Hepatocyte (in vitro differentiated cells): ENCODE measurements at regions not wholly inside any gene's neighbourhood (a gene's known extent, or its start where the extent isn't known, plus 50 kb on each side); places are given as distances from the start of the nearest gene placed in this dataset.

Source experiments
- DNase-seq: peaks from one replicate; pipeline ENCODE4 v3.0.0-alpha.2; 2016; ENCODE audit warnings: low spot score
- H2AFZ ChIP-seq: fragments of 200-600 bp; sonication (generic); 2 replicates; pipeline ENCODE4 v1.6.0; 2016; ENCODE audit warnings: antibody characterized with exemption, mild to moderate bottlenecking
- H3K27ac ChIP-seq: fragments of 200-600 bp; sonication (generic); 2 replicates; pipeline ENCODE4 v1.5.1; 2016; ENCODE audit warnings: mild to moderate bottlenecking
- H3K27me3 ChIP-seq: fragments of 200-600 bp; sonication (generic); 2 replicates; pipeline ENCODE4 v1.6.1; 2016
- H3K36me3 ChIP-seq: fragments of 200-600 bp; sonication (generic); replicated peaks from 2 replicates; pipeline ENCODE4 v1.5.1; 2016; ENCODE audit warnings: low read depth; ENCODE audit not compliant: insufficient read depth
- H3K4me1 ChIP-seq: fragments of 200-600 bp; sonication (generic); 2 replicates; pipeline ENCODE4 v1.5.1; 2016; ENCODE audit warnings: mild to moderate bottlenecking, moderate library complexity; ENCODE audit not compliant: insufficient read depth
- H3K4me2 ChIP-seq: fragments of 200-600 bp; sonication (generic); 2 replicates; pipeline ENCODE4 v1.6.0; 2016
- H3K4me3 ChIP-seq: fragments of 200-600 bp; sonication (generic); 2 replicates; pipeline ENCODE4 v1.5.1; 2016; ENCODE audit warnings: mild to moderate bottlenecking
- H3K79me2 ChIP-seq: fragments of 200-600 bp; sonication (generic); 2 replicates; pipeline ENCODE4 v1.6.0; 2017; ENCODE audit warnings: mild to moderate bottlenecking
- H3K9me2 ChIP-seq: fragments of 200-600 bp; sonication (generic); replicated peaks from 2 replicates; pipeline ENCODE4 v1.6.0; 2017; ENCODE audit warnings: mild to moderate bottlenecking; ENCODE audit not compliant: insufficient read depth
- H3K9me3 ChIP-seq: fragments of 200-600 bp; sonication (generic); 2 replicates; pipeline ENCODE4 v1.5.1; 2016; ENCODE audit warnings: low read depth, mild to moderate bottlenecking
- H4K20me1 ChIP-seq: fragments of 200-600 bp; sonication (generic); 2 replicates; pipeline ENCODE4 v1.6.0; 2016; ENCODE audit warnings: mild to moderate bottlenecking; ENCODE audit not compliant: insufficient read depth, poor library complexity, severe bottlenecking
- EZH2 ChIP-seq: fragments of 200-600 bp; sonication (generic); IDR thresholded peaks from 2 replicates; pipeline ENCODE4 v1.6.1; 2016; ENCODE audit warnings: antibody characterized with exemption, mild to moderate bottlenecking, borderline replicate concordance
- EZH2phosphoT487 ChIP-seq: fragments of 200-600 bp; sonication (generic); IDR thresholded peaks from one replicate; pipeline ENCODE4 v1.6.1; 2018; ENCODE audit warnings: antibody characterized with exemption, mild to moderate bottlenecking, low read depth, moderate library complexity; ENCODE audit not compliant: unreplicated experiment, severe bottlenecking
- WGBS: methylation state at CpG from one replicate; pipeline ENCODE4 v1.1.6; 2016; ENCODE audit warnings: low lambda C conversion rate; ENCODE audit errors: missing lambda C conversion rate; 5-methylcytosine and 5-hydroxymethylcytosine counted together
- TF ChIP-seq, protein P1 (sequence below): fragments of 200-600 bp; sonication (generic); IDR thresholded peaks from 2 replicates; pipeline ENCODE4 v1.5.1; 2016; ENCODE audit warnings: antibody characterized with exemption, mild to moderate bottlenecking; ENCODE audit not compliant: poor library complexity

DNA sequence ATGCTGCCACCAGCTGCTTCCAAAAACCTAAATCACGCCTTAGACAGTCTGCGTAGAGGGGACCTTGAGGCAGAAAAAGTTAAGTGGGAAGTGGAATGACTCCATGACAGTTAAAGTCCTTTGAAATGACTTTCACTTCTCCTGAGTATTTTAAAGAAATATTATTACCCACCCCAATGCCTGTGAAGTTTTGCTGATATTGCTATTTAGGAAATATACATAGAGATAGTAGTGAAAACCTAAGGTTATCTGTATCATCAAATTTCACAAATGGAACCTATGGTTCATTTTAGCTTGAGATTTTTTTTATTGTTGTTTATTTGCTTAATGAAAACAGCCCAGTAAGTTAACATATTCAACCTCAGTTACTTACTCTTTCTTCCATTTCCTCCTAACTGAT lies 182.1 kb upstream of the FBXL4 start:
- Histone ChIP-seq H3K79me2 (no peaks in the 10 kb centered on the region), H2AFZ (no peak overlapping the region), H3K4me2 (no peak overlapping the region), H3K9me3 (no peaks in the 10 kb centered on the region), H3K36me3 (no peaks in the 10 kb centered on the region), H4K20me1 (no peaks in the 10 kb centered on the region), H3K27me3 (no peaks in the 10 kb centered on the region), H3K27ac (no peak overlapping the region), H3K4me3 (no peak overlapping the region), H3K4me1 (no peaks in the 10 kb centered on the region), H3K9me2 (no peaks in the 10 kb centered on the region)
- TF ChIP-seq EZH2phosphoT487: no peak
- no peak for TF ChIP-seq EZH2
- TF ChIP-seq, protein P1, sequence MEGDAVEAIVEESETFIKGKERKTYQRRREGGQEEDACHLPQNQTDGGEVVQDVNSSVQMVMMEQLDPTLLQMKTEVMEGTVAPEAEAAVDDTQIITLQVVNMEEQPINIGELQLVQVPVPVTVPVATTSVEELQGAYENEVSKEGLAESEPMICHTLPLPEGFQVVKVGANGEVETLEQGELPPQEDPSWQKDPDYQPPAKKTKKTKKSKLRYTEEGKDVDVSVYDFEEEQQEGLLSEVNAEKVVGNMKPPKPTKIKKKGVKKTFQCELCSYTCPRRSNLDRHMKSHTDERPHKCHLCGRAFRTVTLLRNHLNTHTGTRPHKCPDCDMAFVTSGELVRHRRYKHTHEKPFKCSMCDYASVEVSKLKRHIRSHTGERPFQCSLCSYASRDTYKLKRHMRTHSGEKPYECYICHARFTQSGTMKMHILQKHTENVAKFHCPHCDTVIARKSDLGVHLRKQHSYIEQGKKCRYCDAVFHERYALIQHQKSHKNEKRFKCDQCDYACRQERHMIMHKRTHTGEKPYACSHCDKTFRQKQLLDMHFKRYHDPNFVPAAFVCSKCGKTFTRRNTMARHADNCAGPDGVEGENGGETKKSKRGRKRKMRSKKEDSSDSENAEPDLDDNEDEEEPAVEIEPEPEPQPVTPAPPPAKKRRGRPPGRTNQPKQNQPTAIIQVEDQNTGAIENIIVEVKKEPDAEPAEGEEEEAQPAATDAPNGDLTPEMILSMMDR: no peak
- no peak for DNase-seq
- WGBS: 97% methylated on average over 2 of the region's 2 CpGs

DNA sequence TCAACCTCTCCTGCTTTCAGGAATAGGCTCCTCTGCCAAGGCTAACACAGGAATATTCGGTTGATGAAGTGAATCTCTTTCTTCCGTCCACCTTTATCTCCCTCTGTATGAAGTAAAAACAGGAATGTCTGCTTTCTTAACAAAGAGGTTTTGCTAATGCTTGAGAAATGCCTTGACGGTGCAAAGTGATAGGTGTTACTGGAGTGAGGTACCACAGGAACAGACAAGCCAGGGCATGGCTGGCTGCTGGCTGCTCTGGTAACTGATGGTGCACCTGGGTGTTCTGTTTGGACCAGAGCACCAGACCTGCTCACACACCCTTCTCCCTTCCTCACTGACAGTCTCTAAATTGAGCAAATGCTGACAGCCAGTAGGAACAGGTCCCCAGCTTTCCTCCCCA lies 174.0 kb upstream of the FBXL4 start:
- H3K9me2 ChIP-seq: no peaks in the 10 kb centered on the region
- DNase-seq: no peak
- no peak overlapping the region for H3K4me2 ChIP-seq
- no peak overlapping the region for H2AFZ ChIP-seq
- no peaks in the 10 kb centered on the region for H3K9me3 ChIP-seq
- H4K20me1 ChIP-seq: no peaks in the 10 kb centered on the region
- H3K36me3 ChIP-seq: no peaks in the 10 kb centered on the region
- no peak overlapping the region for H3K4me3 ChIP-seq
- TF ChIP-seq, protein P1: no peak
- TF ChIP-seq EZH2 (no peak), EZH2phosphoT487 (no peak)
- WGBS: 35% methylated on average over 3 of the region's 3 CpGs
- no peaks in the 10 kb centered on the region for H3K79me2 ChIP-seq
- H3K27ac ChIP-seq: no peak overlapping the region
- H3K4me1 ChIP-seq: no peaks in the 10 kb centered on the region
- peaks cover 4% of the 10 kb centered on the region for H3K27me3 ChIP-seq

DNA sequence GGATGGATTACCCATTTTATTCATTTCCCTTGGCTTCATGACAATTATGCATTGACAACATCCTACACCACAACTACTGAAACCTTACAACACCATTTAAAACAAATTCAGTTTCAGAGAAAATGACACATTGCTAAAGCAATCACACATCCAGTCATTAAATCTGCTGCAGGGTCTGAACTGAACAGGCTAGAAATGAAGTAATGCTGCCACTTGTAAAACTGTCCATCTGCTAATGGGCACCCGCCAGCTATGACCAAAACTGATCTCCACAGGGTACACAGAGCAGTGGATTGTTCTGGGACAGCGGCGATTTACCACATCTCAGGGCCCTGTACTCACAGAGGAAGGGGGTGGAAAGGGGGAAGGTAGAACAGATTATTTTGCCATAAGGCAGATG lies 172.9 kb upstream of the FBXL4 start:
- H4K20me1 ChIP-seq: no peaks in the 10 kb centered on the region
- DNase-seq: no peak
- no peak overlapping the region for H3K4me2 ChIP-seq
- peaks cover 4% of the 10 kb centered on the region for H3K27me3 ChIP-seq
- WGBS: 89% methylated on average over 3 of the region's 3 CpGs
- H3K9me3 ChIP-seq: no peaks in the 10 kb centered on the region
- no peaks in the 10 kb centered on the region for H3K79me2 ChIP-seq
- H3K36me3 ChIP-seq: no peaks in the 10 kb centered on the region
- H2AFZ ChIP-seq: no peak overlapping the region
- TF ChIP-seq, protein P1: no peak
- TF ChIP-seq EZH2 (no peak), EZH2phosphoT487 (no peak)
- no peak overlapping the region for H3K27ac ChIP-seq
- no peak overlapping the region for H3K4me3 ChIP-seq
- H3K4me1 ChIP-seq: no peaks in the 10 kb centered on the region
- H3K9me2 ChIP-seq: no peaks in the 10 kb centered on the region
